Suppressor macrophage (primary cell): ENCODE measurements at regions not wholly inside any gene's neighbourhood (a gene's known extent, or its start where the extent isn't known, plus 50 kb on each side); places are given as distances from the start of the nearest gene placed in this dataset.
A peak's percentile ranks its signal among the peaks of the same experiment; 100 is the strongest.
"Not testable (repeated sequence)": the region's sequence is repeated elsewhere in the genome, so short reads cannot be mapped to it uniquely, and the experiment has no call there.

Source experiments
- DNase-seq, 4 experiments: peaks; one replicate each; pipeline ENCODE4 v3.0.0-alpha.2; 2020 to 2022

DNA sequence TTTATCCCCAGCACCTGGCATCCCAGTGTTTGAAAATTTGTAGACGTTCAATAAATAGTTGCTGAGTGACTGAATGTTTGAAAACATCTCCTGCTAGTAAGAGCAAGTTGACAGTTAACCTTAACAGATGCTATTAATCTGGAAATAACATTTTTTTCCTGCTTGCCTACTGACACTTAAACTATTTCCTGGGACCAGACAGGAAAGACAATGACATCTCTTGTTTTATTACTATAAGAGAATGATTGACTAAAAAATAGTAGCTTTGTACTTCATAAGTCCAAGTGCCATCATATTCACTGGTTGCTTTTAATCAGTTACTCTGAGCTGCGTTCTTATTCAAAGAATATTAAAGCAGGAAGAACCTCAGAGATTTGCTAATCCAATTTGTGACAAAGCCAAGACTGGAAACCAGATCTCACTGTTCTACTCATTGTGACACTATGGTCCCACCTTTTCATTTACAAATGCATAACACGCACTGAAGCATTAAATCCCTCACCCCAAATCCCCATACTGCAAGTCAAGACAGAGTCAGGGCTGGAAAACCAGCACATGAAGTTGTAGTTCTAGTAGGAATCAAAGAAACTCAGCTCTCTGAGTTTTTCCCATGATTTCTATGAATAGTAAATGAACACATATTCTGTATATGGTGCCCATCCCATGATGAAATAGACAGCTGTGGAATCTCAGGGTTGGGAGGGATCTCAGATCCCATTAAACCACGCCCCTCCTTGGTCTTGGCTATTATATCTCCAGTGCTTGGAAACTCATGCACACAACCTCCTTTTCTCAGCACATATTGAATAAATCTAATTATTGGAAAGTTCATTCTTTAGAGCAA lies 212.7 kb upstream of the P2RY1 start:
- no peak for DNase-seq

DNA sequence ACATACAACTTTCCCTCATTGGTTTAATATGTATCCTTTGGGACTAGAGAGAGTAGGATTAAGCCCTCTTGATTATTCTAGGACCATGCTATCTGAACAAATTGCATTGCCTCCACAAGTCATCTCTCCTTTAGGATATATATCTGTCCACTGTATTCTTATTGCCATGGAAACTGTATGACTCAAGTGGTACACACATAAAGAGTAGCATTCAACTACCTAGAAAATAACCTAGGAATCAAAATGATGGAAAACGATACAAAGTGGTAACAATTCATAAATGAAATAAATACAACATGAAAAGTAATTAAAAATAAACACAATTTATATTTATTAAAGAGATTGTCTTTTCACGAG lies 212.1 kb upstream of the P2RY1 start:
- DNase-seq: no peak

DNA sequence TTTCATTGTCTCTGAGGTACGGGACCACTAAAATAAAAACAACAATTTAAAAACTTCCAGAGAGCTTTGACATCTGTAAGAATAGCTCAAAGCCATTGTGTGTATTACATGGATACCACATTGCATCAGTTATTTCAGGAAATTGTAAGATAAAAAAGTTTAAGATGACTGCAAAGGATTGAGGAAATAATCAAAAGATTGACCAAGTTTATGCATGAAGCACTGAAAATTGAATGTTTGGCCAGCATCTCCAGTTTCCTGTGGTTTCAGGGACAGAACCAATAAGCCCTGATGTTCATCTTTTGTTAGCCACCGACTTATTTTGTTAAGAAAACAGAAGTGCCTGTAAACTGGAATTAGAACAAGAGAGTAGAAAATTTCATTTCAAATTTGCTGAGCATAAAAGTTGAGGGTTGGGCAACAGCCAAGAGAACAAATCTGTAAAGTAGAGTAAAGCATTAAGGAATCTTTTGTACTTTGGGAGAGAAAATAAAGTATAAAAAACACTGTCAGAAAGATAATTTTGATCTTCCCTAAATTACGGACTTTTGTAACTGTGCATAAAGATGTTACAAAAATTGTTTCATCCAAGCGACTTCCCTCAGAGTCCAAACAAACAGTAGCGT lies 211.5 kb upstream of the P2RY1 start:
- DNase-seq: peak in 3 of 4 experiments; percentile 3 to 39 (median 37)

- no peak for DNase-seq
Observed at GRCh38 chr3:152626226-152626625, 208.7 kb upstream of the P2RY1 start.

- DNase-seq: no peak
Observed at GRCh38 chr3:152628496-152628895, 206.4 kb upstream of the P2RY1 start.

- no peak for DNase-seq
Observed at GRCh38 chr3:152629363-152630122, 205.4 kb upstream of the P2RY1 start.

DNA sequence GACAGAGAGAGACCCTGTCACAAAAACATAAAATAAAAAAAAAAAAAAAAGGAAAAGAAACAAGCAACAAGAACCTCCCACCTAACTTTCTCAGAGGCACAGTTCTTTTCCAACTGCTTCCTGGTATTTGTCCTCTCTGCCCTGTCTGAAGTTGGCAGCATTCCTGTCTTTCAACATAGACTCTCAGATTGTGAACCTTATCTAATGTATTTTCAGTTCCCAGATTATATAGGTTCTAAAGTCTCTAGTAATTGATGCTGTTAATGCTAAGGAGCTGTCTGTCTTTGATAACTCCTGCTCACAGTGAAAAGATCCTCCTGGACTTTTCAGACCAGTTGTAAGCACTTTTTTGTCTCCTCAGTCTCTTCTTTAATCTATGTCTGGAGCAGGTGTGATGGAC lies 199.5 kb upstream of the P2RY1 start:
- no peak for DNase-seq

GRCh38 chr3:152636651-152637050 lies 198.3 kb upstream of the P2RY1 start:
- no peak for DNase-seq

DNA sequence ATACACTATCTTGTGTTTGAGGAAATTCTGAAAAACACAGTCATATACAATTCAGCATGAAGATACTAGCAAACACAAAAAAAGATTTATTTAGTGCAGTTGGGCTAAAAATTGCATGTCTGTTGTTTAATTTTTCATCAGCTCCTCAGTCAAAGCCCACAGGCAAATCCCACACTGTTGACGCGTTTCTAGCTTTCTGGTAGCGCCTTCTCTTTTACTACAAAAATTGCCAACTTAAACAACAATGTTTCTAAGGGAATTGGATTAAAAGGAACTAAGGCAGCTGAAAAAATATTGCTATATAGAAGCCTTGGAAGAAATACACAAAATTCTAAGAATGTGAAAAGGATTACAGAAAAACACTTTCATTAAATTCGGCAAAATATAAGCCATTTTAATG lies 196.7 kb upstream of the P2RY1 start:
- DNase-seq: no peak

DNA sequence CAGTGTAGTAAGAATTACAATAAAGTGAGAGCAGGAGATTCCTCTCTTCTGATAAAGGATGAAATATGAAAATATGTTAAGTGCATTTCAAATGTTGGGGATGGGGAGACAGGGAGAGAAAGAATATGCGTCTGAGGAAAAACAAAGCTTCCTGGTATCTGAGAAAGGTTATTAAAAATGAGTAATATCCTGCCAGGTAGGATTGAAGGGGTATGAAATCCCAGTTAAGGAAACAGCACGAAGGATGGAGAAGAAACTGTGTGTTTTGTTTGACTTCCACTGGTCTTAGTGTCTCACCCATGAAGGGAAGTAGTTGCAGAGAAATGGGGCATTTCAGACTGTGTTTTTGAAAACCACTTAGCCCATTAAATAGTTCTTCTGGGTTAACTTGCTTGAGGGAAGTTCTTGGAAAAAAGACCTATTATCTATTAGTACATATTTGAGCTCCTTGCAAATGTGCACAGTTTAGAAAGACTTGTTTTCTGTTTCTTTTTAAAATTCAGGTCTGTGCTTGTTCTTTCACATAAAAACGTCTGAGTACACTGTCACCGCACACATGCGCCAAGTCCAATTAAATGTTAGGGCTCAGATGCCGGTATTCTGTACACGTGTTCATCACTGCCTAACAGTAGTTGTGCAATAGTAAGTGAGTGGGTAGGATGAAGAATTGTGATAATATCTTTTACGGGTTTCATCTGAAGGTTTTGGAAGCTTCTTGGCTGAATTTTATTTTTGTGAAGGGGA lies 196.1 kb upstream of the P2RY1 start:
- DNase-seq: no peak

- no peak for DNase-seq
Observed at GRCh38 chr3:152641198-152641597, 193.7 kb upstream of the P2RY1 start.

GRCh38 chr3:152642658-152643057 lies 192.3 kb upstream of the P2RY1 start:
- no peak for DNase-seq

- DNase-seq: no peak
Observed at GRCh38 chr3:152644478-152644877, 190.5 kb upstream of the P2RY1 start.

GRCh38 chr3:152646004-152646403 lies 188.9 kb upstream of the P2RY1 start:
- no peak for DNase-seq

DNA sequence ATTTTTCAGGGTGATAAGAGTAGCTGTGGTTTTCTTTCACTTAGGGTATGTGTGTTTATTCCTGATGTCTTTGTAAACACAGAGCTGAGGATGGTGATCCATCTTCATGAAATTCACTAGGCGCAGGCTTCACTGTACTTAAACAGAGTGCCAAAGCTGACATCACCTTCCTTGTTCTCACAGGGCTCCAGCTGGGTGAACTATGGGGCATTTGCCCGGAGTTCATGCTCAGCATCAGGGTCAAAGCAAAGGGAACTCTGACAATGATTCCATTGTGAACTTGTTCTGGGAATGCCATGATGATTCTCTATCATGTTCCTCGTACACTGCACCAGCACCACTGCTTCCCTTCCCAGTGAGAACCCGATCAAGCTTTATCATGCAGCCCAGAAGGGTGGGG lies 184.8 kb upstream of the P2RY1 start:
- DNase-seq: no peak

DNA sequence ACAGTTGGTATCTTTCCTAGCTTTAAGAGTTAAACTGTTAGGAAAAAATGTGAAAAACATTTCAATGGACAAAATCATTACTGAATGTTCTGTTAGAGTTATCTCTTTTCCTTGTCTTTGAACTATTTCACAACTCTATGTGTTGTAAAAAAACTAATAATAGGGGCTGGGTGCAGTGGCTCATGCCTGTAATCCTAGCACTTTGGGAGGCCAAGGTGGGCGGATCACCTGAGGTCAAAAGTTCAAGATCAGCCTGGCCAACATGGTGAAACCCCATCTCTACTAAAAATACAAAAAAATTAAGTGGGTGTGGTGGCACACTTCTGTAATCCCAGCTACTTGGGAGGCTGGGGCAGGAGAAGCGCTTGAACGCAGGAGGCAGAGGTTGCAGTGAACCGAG lies 184.0 kb upstream of the P2RY1 start:
- DNase-seq: not testable (repeated sequence)

GRCh38 chr3:152656214-152656971 lies 178.5 kb upstream of the P2RY1 start:
- DNase-seq: peak; percentile 48 to 73 (median 64)

- DNase-seq: no peak
Observed at GRCh38 chr3:152656972-152657355, 178.0 kb upstream of the P2RY1 start.

- DNase-seq: no peak
Observed at GRCh38 chr3:152658977-152659720, 175.8 kb upstream of the P2RY1 start.

GRCh38 chr3:152662157-152662556 lies 172.8 kb upstream of the P2RY1 start:
- no peak for DNase-seq

DNA sequence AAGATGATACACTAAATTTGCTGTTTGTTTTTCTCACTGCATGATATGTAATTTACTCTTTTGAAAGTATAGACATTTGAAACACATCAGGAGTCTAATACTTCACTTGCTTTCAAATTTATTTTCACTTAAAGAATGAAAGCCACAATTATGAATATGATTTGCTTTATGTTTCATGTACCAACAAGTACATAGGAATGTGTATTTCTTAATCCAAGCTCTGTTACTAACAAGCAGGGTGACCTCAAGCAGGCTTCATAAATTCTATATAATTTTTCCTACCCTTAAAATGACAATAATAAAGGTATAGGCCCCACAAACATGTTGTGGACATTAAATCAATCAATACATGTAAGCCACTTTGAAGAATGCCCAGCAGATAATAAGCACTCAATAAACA lies 170.2 kb upstream of the P2RY1 start:
- no peak for DNase-seq
